Pons (tissue), 1 donor: ENCODE measurements at regions not wholly inside any gene's neighbourhood (a gene's known extent, or its start where the extent isn't known, plus 50 kb on each side); places are given as distances from the start of the nearest gene placed in this dataset.

ENCODE experiments used
- DNase-seq: peaks from one replicate; pipeline ENCODE4 v3.0.0-alpha.2; 2016; ENCODE audit warnings: low spot score

DNA sequence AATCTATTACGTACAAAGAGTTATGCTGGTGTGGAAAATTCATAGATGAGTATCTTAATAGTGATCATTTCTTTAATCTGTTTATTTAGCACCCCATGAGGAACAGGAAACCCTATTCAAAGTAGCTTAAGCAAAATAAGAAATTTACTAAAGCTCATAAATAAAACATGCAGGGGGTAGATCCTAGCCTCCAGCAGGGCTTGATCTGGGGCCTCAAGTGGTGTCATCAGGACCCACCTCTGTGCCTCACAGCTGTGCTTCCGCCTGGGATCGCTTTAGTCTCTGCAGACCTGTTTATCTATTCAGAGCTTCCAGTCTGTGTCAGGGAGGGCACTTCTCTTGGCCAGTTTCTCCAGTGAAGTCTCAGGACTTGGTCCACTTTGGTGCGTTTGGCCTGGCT is 171.0 kb upstream of the SLC24A5 start:
- no peak for DNase-seq

DNA sequence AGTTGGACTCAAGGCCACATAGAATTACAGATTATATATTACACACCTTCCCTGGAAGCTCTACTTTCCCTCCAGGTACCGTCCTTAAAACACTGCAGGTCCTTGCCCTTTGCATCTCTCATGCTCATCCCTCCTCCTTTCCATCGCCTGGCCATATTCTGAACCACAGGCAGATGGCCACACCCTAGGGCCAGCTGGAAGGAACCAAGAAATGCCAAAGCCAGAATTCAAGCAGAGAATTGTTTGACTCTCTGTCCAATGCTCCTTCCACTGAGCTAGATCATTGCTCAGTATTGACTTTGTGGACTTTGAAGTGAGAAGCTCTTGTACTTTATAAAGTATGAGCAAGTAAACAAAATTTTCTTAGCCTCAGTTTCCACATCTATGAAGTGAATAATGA is 170.3 kb upstream of the SLC24A5 start:
- DNase-seq: no peak

DNA sequence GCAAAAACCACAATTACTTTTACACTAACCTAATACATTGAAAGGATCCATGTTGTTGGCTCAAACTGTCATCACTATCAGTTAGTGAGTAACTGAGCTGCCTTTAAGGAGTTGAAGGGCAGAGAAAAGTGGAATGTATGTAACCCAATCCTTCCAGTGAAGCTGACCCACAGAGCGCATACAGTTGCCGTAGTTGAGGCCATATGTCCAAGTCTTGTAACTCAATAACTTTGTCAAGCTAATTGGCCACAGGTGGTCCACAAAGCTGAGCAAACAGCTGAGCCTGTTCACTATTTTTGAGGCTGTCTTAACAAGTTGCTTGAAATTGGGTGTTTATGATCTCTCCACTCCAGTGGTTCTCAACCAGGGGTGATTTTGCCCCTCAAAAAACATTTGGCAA is 169.0 kb upstream of the SLC24A5 start:
- no peak for DNase-seq

DNA sequence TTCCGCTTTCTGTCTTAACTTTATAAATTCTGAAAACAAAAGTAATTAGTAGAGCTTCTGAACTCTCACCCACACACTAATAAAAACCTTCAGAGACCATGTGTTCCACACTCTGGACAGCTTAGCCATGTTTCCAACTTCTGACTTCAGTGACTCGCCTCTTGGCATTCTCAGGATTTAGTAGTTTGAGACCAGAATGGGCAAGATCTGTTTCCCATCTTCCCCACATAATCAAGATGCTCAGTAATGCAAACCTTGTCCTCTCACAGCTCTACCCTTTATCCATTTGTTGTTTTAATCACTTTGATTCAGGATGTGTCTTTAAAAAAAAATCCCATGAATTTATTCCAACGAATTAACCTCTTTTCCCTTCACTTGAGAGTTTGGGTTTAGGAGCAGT is 166.6 kb upstream of the SLC24A5 start:
- no peak for DNase-seq

DNA sequence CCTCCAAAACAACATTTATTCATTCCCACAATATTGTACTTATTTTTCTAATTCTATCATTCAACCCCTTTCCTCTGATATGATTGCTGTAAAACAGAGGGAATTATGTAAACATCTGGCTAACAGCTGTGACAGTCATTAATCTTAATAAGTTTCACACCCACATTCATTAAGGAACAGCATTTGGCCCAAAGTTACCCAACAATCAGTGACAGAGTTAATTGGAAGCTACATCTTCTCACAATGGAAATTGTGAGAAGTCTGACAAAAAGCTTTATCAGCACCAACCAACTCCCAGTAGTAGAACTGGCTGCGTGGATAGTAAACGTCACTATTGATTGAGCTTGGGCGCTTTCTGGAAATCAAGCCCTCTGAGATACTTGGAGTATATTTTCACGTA is 165.8 kb upstream of the SLC24A5 start:
- no peak for DNase-seq

DNA sequence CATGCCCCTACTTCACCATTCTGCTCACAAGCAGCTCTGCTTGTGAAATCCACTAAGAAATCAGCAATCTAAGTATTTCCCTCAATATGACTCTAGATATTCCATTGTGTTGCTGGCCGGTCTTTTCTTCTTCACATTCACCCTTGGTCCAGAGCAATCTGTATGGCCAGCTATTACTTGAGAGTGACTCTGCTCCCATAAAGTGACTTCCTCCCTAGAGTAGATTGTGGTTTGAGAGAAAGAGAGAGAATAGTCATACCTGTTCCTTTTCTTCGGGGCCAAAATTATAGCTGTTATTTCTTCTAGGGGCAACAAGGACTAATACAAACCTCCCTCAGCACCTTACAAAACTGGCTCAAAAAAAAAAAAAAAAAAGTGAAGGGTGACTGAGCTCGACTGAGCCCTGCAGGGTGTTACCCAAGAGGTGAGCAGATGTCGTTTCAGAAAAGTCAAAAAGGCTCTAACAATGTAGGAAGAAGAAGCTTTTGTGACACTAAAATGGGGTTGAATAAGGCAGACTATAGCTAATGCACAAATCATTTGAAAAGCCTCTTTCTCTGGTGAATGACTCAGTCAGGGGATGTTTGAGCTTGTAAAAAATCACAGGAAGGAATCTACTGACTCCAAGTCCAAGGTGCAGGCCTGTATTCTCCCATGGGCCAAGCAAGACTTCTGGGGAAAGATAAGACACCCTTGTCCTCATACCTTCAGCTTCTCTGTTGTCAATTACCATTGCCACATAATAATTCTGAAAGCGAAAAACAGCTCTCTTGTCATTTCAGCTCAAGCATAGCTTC is 161.0 kb upstream of the SLC24A5 start:
- no peak for DNase-seq

DNA sequence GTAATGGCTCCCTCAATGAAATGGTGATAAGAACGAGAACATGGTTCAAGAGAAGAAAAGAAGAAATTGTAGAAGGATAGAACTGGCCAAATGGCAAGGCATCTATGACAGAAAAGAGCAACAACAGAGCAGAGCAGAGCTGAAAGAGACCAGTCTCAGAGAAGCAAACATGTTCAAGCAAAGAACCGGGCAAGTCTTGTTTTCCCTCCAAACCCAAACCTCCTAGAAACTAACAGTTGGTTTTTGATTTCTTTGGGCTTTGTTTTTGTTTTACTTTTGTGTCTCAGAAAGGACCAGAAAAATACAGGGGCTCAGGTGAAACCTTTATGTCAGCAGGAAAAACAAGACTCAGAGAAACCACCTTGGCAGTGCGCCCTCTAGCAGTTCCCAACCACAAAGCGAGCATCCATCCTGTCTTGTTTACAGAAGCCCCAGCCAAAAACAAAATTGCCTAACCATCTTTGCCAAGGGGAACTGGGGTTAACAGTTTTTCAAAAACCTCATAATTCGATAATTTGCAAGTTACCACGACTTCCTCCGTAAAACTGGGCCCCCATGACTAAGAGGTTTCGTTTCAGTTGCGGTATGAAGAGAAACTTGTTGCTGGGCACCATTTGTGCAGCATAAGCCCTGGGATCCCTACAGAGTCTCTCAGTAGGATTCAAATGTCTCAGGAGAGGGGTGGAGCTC is 159.2 kb upstream of the SLC24A5 start:
- DNase-seq: no peak

DNA sequence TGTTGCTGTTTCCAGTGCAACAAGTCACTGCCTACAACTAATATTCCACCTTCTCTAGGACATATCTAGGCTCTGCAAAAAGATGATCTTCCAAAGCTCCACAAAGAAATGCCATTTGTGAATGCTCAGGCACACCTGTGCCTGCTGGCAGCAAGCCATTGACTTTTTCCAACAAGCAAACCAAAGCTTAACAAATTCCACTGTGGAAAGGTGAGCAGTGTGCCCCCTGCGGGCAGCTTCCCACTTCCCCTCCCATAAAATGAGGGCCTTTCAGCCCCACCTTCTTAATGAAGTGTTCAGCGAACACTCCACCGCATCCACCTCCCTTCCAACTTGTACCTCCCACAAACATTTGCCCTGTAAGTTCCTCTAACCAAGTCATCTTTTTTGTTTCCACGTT is 157.5 kb upstream of the SLC24A5 start:
- no peak for DNase-seq

DNA sequence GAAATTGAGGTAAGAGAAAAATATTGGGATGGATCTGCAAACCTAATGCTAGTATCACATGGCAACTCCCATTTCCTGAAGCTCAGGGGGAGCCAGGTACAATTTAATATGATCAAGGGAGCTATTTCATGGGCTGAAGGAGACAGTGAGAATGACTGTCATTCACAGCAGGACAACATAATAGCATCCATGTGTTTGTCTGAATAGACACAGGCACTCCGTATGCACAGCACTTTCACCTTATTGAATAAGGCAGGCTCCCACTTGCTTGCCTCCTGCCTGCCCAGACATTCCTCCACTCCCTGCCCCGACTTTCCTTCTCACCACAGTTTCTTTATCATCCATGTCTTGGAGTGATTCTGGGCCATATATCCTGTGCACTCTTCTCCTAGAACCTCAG is 156.6 kb upstream of the SLC24A5 start:
- DNase-seq: no peak

DNA sequence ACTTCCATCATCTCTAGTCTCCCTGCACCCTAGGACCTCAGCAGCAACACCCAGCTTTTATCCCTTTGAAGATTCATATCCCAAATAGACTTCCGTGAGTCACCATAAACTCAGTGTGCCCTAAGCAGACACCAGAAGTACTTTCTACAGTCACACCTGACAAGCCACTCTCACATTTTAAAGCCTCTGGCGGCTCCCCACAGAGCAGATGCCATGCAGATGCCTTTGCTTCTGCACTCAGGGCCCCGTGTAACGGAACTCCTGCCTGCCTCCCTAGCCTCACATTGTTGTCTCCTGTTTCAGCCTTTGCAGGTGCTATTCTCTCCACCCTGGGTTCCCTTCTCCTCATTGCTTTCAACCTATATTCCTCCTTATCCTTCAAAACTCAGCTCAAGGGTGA is 155.5 kb upstream of the SLC24A5 start:
- DNase-seq: no peak

DNA sequence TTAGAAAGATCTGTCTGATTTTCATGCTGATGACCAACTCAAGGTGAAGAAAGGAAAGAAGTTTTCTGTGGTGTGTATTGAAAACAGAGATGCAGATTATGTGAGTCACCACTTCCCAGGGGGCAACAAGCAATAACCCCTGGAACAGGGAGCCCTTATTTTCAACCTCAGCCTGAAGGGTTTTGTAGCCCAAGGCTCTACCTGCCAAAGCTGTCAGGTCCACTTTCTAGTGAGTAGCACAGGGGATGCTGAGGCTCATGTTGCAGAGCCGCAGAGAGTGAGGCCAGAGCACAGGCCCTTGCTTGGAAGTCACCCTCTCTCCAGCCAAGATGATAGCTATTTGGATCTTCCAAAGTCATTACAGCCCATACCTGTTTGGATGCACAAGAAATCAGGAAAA is 152.2 kb upstream of the SLC24A5 start:
- DNase-seq: no peak

DNA sequence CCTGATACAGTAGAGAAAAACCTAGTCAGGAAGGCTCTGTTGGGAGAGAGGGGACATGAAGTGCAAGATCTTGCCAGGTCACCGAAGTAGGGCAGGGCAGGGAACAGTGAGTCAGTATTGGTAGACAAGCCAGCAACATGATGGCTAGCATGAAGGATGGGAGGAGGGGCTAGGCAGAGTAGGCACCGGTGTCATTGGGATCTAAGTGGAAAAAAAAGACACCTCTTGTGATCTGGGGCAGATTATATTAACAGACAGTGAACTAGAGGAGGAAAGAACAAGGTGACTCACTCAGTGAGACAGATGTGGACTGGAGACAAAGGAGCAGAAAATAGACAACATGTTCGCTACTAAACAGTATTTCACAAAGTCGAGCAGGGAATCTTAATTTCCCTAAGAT is 149.2 kb upstream of the SLC24A5 start:
- DNase-seq: no peak

DNA sequence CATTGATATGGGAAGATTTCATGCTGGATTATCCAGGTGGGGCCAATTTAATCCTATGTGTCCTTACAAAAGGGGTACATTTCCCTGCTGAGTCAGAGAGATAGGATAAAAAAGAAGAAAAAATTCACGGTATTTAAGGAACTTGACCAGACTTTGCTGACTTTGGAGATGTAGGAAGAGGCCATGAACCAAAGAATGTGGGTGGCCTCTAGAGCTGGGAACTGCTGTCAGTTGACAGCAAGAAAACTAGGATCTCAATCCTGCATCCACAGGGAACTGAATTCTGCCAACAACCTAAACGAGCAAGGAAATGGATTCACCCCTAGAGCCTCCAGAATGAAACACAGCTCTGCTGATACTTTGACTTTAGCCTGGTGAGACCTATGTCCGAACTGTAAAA is 148.1 kb upstream of the SLC24A5 start:
- no peak for DNase-seq

DNA sequence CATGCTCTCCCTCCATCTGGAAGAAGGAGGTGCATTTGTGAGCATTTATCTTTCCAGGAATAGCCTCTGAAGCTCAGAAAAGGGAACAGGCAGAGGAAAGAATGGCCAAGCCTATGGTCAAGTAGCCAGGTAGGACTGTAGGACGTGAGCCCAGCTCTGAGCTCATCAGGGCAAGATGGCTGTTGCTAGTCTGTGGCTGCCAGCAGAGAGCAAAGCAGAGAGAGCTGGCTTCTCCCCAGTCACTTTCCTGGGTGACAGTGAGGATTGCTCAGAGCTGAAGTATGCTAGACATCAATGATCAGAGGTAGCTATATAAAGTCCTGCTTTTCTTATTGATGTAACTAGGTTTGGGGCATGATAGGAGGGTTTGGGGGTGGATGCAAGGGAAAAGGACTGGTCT is 146.1 kb upstream of the SLC24A5 start:
- DNase-seq: no peak

DNA sequence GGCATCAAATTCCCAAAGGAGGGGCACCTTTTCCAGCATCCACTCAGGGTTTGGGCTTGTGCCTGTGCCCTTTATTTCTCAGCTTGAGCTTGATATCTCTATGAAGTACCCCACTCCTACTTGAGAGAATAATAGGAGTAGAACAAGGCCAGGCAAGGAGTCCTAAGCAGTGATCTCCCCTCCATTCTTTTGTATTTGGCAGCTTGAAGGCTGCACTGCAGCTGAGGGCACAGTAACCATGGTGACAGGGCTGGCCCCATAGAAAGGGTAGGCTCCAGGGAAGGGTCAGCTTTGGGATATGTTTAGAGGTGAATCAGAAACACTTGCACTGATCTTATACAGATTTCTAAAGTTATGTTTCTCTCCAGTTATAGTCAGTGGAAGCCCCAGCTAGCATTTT is 145.4 kb upstream of the SLC24A5 start:
- DNase-seq: no peak

DNA sequence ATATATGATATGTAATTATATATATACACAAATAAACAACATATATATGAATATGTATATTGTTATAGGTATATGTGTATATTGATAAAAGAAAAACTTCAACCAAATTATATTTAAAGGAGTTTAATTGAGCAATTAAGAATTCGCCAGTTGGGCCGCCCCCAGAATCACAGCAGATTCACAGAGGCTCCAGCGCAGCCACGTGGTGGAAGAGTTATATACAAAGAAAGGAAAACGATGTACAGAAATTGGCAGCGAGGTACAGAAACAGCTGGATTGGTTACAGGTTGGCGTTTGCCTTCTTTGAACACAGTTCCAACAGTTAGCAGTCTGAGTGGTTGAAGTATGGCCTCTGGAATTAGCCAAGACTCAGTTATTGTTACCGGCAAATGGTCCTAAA is 137.3 kb upstream of the SLC24A5 start:
- no peak for DNase-seq

DNA sequence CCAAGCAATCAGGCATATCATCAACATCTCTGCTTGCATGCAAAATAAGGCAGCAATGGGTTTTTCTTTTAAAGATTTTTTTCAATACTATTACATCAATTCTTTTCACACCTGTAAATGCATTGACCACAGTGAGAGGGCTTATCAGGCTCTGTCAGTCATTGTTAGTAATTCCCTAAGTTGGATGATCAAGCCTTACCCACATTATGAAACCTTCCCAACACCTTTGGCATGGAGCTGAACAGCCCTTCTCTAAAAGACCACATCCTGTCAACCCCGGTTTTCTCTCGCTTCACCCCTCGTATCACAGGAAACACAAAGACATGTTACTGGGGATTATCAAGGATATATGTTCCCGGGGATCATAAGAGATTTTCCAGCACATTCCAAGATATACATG is 135.2 kb upstream of the SLC24A5 start:
- no peak for DNase-seq

DNA sequence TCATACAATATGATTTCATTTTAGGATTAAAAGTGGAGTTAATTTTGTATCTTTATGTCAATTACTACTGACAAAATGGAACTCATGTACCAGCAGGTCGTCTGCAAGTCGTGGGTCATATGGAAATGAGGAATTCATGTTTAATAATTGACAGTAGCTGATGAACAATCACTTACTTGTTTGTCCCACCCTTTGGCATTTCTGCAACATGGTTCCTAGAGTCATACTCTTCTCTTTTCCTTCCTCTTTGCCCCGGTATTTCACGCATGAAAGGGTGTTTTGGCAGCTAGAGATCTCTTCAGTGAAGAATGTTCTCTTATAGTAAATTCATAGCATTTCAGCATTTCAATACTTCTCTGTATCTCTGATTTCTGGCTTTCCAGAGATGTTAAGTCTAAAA is 133.3 kb upstream of the SLC24A5 start:
- DNase-seq: no peak

DNA sequence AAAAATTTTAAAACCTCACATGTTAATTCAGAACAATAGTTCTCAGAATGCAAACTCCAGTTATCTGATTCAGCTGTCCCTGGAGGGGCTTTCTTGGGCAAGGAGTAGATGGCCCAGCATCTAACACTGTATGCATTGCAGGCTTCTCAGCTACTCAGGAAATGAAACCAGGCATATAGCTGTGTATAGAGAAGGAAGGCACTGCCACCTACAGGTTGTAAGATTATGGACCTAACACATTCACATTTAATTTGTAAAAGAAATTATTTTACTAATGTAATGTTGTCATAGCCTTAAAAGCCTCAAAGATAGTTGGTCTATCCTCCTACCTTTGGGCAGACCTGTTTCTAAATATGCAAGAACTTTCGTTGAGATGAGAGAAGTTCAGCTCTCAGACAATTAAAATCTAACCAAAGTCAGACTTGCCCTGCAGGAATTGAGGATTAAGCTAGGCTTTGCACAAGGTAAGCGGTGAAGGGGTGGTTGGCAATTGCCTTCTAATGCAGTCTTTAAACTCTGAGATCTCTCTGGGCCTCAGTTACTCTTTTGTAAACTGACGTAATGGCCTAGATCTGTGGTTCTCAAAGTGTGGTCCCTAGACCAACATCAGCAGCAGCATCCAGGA is 132.8 kb upstream of the SLC24A5 start:
- peak; percentile 87 for DNase-seq

DNA sequence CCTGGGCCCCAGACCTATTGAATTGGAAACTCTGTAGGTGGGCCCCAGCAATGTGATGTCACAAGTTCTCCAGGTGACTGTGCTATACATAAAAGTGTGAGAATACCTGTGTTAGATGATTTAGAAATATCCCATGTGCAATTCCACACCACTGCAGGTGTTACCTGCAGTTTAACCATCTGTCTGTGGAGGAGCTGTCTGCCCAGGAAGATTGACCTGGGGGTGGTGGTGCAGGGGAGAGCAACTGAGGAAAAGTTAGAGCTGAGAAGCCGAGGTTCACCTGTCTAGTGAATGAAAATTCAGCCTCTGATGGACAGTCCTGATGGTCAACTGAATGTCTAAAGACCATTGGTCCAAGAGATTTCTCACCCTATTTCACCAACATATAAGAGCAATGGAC is 132.2 kb upstream of the SLC24A5 start:
- no peak for DNase-seq

DNA sequence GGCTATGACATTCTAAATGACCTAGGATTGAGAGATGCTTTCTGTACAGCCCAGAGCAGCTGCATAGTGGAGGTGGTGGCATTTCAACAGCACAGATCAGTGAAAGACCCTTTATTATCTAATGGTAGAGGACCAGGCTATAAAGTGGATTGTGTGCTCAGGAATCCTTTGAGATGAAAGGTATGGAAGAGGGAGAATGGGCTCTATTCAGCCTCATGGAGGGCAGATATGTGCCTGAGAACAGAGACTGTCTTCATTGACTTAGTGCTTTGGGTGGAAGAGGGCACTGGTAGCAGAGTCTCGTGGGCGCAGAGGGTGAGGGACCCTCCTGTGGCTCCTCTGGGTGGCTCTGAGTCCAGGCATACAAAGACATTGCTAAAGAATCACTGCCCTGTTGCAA is 130.0 kb upstream of the SLC24A5 start:
- DNase-seq: no peak

DNA sequence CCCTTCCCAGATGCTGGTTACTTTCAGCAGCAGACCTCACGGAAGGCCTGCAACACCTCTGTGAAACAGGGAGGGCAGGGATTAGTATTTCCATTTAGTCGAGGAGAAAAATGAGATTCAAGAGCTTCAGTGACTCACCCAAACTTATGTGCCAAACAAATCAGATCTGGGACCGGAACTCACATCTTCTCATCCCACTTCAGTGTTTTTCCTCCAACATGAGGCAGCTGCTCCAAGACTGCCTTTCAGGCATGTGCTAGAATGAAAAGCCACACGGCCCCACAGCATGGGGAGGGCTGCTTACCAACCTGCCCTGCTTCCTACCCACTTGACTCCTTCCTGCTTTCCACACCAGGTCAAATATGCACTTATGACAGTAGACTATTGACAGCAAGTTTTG is 129.4 kb upstream of the SLC24A5 start:
- DNase-seq: no peak

DNA sequence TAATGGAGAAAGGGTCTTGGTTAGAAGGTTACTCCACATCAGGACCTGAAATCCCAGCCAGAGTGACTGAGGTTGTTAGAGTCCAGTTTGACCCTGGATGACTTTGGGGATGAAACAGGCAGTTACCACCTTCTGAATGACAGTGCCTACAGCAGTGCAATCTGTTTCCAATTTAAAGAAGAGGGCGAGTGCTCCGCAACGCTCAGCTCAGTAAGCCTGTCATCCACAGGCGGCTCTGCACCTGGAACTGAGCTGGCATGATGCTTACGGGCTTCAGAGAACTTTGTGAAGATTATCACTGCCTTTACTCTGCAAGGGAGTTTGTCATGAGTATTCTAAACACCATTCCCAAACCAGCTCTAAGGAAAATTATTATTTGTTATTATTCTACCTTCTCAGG is 127.7 kb upstream of the SLC24A5 start:
- no peak for DNase-seq
